OCI-LY7 (cell line): ENCODE measurements at regions not wholly inside any gene's neighbourhood (a gene's known extent, or its start where the extent isn't known, plus 50 kb on each side); places are given as distances from the start of the nearest gene placed in this dataset.

Experiments
- EZH2phosphoT487 ChIP-seq: fragments of 200-600 bp; sonication (generic); IDR thresholded peaks from 2 replicates; pipeline ENCODE4 v1.6.1; 2018; ENCODE audit warnings: low read depth, borderline replicate concordance, mild to moderate bottlenecking, mixed run types, antibody characterized with exemption, low read length, moderate library complexity, mixed read lengths
- TF ChIP-seq, protein P1 (sequence below): fragments of 200-600 bp; sonication (generic); conservative IDR thresholded peaks from 2 replicates; pipeline ENCODE4 v1.5.1; 2014; ENCODE audit warnings: mild to moderate bottlenecking, antibody characterized with exemption, low read length, moderate library complexity, mixed read lengths

DNA sequence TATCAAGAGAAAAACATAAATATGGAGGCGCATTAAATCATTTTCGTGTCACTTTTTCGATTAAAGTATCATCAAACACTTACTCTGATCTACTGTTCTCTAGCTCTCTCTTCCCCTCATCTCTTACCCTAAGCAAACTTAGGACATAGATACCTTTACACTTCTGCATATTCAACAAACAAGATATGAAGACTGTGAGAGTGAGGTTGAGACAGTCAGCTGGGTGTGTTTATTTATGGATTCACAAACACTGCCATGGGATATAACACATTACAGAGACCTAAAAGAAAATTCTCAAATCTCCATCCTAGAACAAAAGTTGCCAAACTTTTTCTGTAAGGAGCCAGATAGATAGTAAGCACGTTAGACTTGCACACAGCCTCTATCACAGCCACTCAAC is 85.2 kb upstream of the ZNF385D start:
- TF ChIP-seq, protein P1, sequence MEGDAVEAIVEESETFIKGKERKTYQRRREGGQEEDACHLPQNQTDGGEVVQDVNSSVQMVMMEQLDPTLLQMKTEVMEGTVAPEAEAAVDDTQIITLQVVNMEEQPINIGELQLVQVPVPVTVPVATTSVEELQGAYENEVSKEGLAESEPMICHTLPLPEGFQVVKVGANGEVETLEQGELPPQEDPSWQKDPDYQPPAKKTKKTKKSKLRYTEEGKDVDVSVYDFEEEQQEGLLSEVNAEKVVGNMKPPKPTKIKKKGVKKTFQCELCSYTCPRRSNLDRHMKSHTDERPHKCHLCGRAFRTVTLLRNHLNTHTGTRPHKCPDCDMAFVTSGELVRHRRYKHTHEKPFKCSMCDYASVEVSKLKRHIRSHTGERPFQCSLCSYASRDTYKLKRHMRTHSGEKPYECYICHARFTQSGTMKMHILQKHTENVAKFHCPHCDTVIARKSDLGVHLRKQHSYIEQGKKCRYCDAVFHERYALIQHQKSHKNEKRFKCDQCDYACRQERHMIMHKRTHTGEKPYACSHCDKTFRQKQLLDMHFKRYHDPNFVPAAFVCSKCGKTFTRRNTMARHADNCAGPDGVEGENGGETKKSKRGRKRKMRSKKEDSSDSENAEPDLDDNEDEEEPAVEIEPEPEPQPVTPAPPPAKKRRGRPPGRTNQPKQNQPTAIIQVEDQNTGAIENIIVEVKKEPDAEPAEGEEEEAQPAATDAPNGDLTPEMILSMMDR: no peak
- TF ChIP-seq EZH2phosphoT487: no peak
